ENCODE measurements at regions not wholly inside any gene's neighbourhood (a gene's known extent, or its start where the extent isn't known, plus 50 kb on each side); places are given as distances from the start of the nearest gene placed in this dataset.

- TF ChIP-seq, protein P1, sequence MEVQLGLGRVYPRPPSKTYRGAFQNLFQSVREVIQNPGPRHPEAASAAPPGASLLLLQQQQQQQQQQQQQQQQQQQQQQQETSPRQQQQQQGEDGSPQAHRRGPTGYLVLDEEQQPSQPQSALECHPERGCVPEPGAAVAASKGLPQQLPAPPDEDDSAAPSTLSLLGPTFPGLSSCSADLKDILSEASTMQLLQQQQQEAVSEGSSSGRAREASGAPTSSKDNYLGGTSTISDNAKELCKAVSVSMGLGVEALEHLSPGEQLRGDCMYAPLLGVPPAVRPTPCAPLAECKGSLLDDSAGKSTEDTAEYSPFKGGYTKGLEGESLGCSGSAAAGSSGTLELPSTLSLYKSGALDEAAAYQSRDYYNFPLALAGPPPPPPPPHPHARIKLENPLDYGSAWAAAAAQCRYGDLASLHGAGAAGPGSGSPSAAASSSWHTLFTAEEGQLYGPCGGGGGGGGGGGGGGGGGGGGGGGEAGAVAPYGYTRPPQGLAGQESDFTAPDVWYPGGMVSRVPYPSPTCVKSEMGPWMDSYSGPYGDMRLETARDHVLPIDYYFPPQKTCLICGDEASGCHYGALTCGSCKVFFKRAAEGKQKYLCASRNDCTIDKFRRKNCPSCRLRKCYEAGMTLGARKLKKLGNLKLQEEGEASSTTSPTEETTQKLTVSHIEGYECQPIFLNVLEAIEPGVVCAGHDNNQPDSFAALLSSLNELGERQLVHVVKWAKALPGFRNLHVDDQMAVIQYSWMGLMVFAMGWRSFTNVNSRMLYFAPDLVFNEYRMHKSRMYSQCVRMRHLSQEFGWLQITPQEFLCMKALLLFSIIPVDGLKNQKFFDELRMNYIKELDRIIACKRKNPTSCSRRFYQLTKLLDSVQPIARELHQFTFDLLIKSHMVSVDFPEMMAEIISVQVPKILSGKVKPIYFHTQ (CRISPR knock-in tag; IDR thresholded peaks at IDR 0.05), result no peak
- TF ChIP-seq ZNF263 (CRISPR knock-in tag; IDR thresholded peaks at IDR 0.05; ENCODE audit: low read depth) (no peak), TP53 (CRISPR knock-in tag; IDR thresholded peaks at IDR 0.05) (no peak), NFE2L1 (CRISPR knock-in tag; IDR thresholded peaks at IDR 0.05) (no peak), MLX (CRISPR knock-in tag; IDR thresholded peaks at IDR 0.05) (no peak), ZNF423 (CRISPR knock-in tag; IDR thresholded peaks at IDR 0.05) (no peak), MYBL2 (CRISPR knock-in tag; IDR thresholded peaks at IDR 0.05) (no peak)
- TF ChIP-seq, protein P2, sequence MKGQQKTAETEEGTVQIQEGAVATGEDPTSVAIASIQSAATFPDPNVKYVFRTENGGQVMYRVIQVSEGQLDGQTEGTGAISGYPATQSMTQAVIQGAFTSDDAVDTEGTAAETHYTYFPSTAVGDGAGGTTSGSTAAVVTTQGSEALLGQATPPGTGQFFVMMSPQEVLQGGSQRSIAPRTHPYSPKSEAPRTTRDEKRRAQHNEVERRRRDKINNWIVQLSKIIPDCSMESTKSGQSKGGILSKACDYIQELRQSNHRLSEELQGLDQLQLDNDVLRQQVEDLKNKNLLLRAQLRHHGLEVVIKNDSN (CRISPR knock-in tag; IDR thresholded peaks at IDR 0.05), result no peak
Observed at GRCh38 chr13:56789527-56789926, 351.2 kb upstream of the PRR20A start (continued).

DNA sequence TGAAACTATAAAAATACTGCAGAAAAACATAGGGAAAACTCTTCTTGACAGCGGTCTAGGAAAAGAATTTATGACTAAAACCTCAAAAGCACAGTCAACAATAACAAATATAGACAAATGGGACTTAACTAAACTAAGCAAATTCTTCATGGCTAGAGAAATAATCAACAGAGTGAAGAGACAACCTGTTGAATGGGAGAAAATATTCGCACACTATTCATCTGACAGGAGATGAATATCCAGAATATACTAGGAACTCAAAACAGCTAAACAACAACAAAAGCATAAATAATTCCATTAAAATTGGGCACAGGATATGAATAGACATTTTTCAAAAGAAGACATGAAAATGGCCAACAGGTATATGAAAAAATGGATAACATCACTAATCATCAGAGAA, 303.6 kb upstream of the PRR20A start:
- ChIA-PET CTCF (no interaction called here), POLR2A (no interaction called here)
- H3K36me3 Mint-ChIP-seq, result peaks cover 16% of the 10 kb centered on the region
- no peaks in the 10 kb centered on the region for H3K27me3 Mint-ChIP-seq (ENCODE audit: low read depth)
- H3K9me3 Mint-ChIP-seq, result peaks cover 27% of the 10 kb centered on the region
- H3K4me1 Mint-ChIP-seq, result 0 out of 2 replicates have a peak, but pooled peaks cover 2% of the 10 kb centered on the region
- ATAC-seq, result no peak
- no peak overlapping the region for H3K27ac Mint-ChIP-seq
- no peak for DNase-seq (ENCODE audit: low spot score)
- no peak overlapping the region for H3K4me3 Mint-ChIP-seq
- TF ChIP-seq ZNF263 (CRISPR knock-in tag; IDR thresholded peaks at IDR 0.05; ENCODE audit: low read depth), result no peak
- no peak for TF ChIP-seq E2F1 (CRISPR knock-in tag; IDR thresholded peaks at IDR 0.05)
- TF ChIP-seq ESRRA (CRISPR knock-in tag; IDR thresholded peaks at IDR 0.05; ENCODE audit: borderline replicate concordance), result no peak
- no peak for TF ChIP-seq ZNF396 (CRISPR knock-in tag; IDR thresholded peaks at IDR 0.05; ENCODE audit: borderline replicate concordance)
- no peak for TF ChIP-seq PRRX2 (CRISPR knock-in tag; IDR thresholded peaks at IDR 0.05)
- no peak for TF ChIP-seq GABPB1 (CRISPR knock-in tag; IDR thresholded peaks at IDR 0.05)
- TF ChIP-seq, protein P3, sequence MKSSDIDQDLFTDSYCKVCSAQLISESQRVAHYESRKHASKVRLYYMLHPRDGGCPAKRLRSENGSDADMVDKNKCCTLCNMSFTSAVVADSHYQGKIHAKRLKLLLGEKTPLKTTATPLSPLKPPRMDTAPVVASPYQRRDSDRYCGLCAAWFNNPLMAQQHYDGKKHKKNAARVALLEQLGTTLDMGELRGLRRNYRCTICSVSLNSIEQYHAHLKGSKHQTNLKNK (CRISPR knock-in tag; IDR thresholded peaks at IDR 0.05), result no peak
- TF ChIP-seq MXD4 (CRISPR knock-in tag; IDR thresholded peaks at IDR 0.05; ENCODE audit: borderline replicate concordance), result no peak
- TF ChIP-seq ZNF219 (CRISPR knock-in tag; IDR thresholded peaks at IDR 0.05; ENCODE audit: borderline replicate concordance), result no peak
- no peak for TF ChIP-seq TEAD1 (CRISPR knock-in tag; IDR thresholded peaks at IDR 0.05)
- TF ChIP-seq STAT6 (CRISPR knock-in tag; conservative IDR thresholded peaks at IDR 0.05; ENCODE audit: low read depth), result no peak
- TF ChIP-seq ETV6 (CRISPR knock-in tag; IDR thresholded peaks at IDR 0.05), result no peak
- TF ChIP-seq MYBL2 (CRISPR knock-in tag; IDR thresholded peaks at IDR 0.05), result no peak
- TF ChIP-seq FOXP4 (CRISPR knock-in tag; IDR thresholded peaks at IDR 0.05), result no peak
- TF ChIP-seq SMAD3 (CRISPR knock-in tag; IDR thresholded peaks at IDR 0.05; ENCODE audit: borderline replicate concordance), result no peak
